D721Med (cell line): ENCODE measurements at regions not wholly inside any gene's neighbourhood (a gene's known extent, or its start where the extent isn't known, plus 50 kb on each side); places are given as distances from the start of the nearest gene placed in this dataset.
A peak's percentile ranks its signal among the peaks of the same experiment; 100 is the strongest.
"Not testable (repeated sequence)": the region's sequence is repeated elsewhere in the genome, so short reads cannot be mapped to it uniquely, and the experiment has no call there.

Experiments used
- DNase-seq: peaks from one replicate; pipeline ENCODE4 v3.0.0; 2011; ENCODE audit warnings: low spot score; ENCODE audit not compliant: insufficient read length
- FAIRE-seq: peaks from 2 replicates; lab custom pipeline; 2011; peaks lifted over from hg19 to GRCh38; lab: Jason Lieb, UNC
- CTCF ChIP-seq: IDR thresholded peaks from 2 replicates; pipeline ENCODE4 v1.5.1; 2012; ENCODE audit warnings: mild to moderate bottlenecking, control low read depth; ENCODE audit not compliant: insufficient read depth; ENCODE audit errors: missing control alignments

DNA sequence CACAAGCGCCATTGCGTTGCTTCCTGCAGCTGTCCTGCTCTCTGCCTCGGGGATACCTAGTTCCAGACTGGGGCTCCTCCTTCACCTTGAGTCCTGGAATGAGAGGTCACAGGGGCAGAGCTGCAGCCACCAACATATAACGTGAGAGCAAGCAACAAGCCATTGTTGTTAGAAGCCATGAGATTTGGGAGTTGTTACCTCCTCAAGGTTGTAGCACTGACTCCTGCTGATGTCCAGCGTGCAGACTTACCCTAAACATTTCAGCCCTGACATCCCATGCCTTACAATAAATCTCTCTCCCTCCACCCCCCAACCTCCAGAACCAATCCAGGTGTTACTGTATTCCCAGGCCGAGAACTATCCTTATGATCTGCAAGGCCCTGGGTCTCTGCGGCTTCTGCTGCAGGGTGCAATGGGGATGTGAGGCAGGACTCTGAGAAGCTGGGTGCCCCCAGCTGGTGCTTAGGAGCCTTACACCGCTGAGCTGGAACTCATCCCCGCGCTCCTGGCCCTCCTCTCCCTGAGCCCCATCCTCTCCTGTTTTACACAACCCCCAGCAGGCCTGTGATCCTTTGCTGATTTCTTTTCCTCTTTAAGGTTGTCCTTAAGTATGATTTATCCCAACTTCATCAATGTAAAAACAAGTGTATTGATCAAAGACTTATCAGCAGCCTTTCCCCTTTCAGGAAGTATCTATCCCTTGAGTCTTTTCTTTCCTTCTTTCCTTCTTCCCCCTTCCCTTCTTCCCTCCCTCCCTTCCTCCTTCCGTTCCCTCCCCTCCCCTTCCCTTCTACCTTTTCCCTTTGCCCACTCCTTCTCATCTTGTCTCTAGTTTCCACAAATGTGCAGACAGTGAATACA lies 84.2 kb upstream of the ABHD2 start:
- TF ChIP-seq CTCF = peak; percentile 41
- FAIRE-seq = no peak
- no peak for DNase-seq

- no peak for FAIRE-seq
- TF ChIP-seq CTCF = no peak
These were observed 83.6 kb upstream of the ABHD2 start for GRCh38 chr15:89004726-89005030.

GRCh38 chr15:89007527-89007926 lies 80.7 kb upstream of the ABHD2 start:
- not testable (repeated sequence) for FAIRE-seq, DNase-seq

More at GRCh38 chr15:89004726-89005030, 83.6 kb upstream of the ABHD2 start:
- no peak for DNase-seq

- DNase-seq = no peak
- no peak for FAIRE-seq
- no peak for TF ChIP-seq CTCF
These were observed 80.3 kb upstream of the ABHD2 start for GRCh38 chr15:89007989-89008388.

DNA sequence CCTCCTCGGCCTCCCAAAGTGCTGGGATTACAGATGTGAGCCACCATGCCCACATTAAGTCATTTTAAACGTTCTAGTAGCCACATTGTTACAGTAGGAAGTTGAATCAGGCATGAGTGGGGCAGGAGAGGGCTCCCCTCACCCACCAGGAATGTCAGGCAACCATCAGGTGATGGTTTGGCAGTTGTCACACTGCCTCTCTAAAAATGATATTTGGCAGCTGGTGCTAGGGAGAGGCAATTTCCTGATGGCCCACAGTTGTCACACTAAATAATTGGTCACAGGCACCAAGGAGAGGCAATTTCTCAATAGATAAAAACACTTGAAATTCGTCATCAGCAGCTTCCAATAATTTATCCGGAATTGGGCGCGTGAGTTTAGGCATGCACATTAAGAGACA lies 79.2 kb upstream of the ABHD2 start:
- no peak for FAIRE-seq
- DNase-seq = no peak
- no peak for TF ChIP-seq CTCF

DNA sequence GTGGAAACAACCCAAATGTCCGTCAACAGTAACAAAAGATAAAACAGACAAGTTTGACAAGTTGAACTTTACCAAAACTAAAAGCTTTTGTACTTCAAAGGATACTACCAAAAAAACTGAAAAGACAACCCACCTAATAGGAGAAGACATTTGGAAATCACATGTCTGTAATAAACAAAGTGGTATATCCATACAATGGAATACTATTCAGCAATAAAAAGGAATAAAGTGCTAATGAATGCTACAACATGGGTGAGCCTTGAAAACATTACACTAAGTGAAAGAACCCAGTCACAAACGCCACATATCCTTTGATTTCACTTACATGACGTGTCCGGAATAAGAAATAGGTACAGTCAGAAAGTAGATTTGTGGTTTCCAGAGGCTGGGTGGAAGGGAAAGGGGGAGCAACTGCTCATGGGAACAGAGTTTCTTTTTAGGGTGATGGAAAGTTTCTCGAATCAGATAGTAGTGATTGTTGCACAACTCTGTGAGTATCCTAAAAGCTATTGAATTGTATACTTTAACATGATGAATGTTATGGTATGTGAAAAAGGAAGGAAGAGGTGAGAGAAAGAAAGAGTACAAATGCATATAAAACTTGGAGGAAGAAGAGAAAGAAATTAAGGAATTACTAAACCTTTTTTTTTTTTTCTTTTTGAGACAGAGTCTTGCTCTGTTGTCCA lies 72.7 kb upstream of the ABHD2 start:
- TF ChIP-seq CTCF = no peak
- FAIRE-seq = no peak
- DNase-seq = no peak

GRCh38 chr15:89016549-89017041 lies 71.7 kb upstream of the ABHD2 start:
- no peak for TF ChIP-seq CTCF
- FAIRE-seq (no peak), DNase-seq (no peak)
